KMS-11 (cell line): ENCODE measurements at regions not wholly inside any gene's neighbourhood (a gene's known extent, or its start where the extent isn't known, plus 50 kb on each side); places are given as distances from the start of the nearest gene placed in this dataset.
"Not testable (repeated sequence)": the region's sequence is repeated elsewhere in the genome, so short reads cannot be mapped to it uniquely, and the experiment has no call there.

Experiments
- H2AFZ ChIP-seq: fragments of 200-600 bp; sonication (generic); 2 replicates; pipeline ENCODE4 v1.6.1; 2016; ENCODE audit warnings: antibody characterized with exemption, mixed run types, low read depth
- H3K27ac ChIP-seq: fragments of 200-600 bp; sonication (generic); 2 replicates; pipeline ENCODE4 v1.6.1; 2016; ENCODE audit warnings: mild to moderate bottlenecking, mixed run types
- H3K27me3 ChIP-seq: fragments of 200-600 bp; sonication (generic); 2 replicates; pipeline ENCODE4 v1.6.1; 2017; ENCODE audit warnings: mild to moderate bottlenecking, low read depth, mixed run types, moderate library complexity; ENCODE audit not compliant: insufficient read depth
- H3K36me3 ChIP-seq: fragments of 200-600 bp; sonication (generic); 2 replicates; pipeline ENCODE4 v1.6.1; 2017; ENCODE audit warnings: mild to moderate bottlenecking, mixed run types; ENCODE audit not compliant: insufficient read depth
- H3K4me1 ChIP-seq: fragments of 200-600 bp; sonication (generic); 2 replicates; pipeline ENCODE4 v1.6.1; 2016; ENCODE audit warnings: mild to moderate bottlenecking, low read depth, mixed run types; ENCODE audit not compliant: poor library complexity, severe bottlenecking
- H3K4me2 ChIP-seq: fragments of 200-600 bp; sonication (generic); 2 replicates; pipeline ENCODE4 v1.7.0; 2016; ENCODE audit warnings: mild to moderate bottlenecking, mixed run types
- H3K4me3 ChIP-seq: fragments of 200-600 bp; sonication (generic); IDR thresholded peaks from 2 replicates; pipeline ENCODE4 v1.6.1; 2017; ENCODE audit warnings: low read depth, low read length, mixed read lengths; ENCODE audit not compliant: insufficient read depth
- H3K79me2 ChIP-seq: fragments of 200-600 bp; sonication (generic); 2 replicates; pipeline ENCODE4 v1.6.1; 2016; ENCODE audit warnings: low read depth, mixed run types; ENCODE audit not compliant: insufficient read depth
- H3K9ac ChIP-seq: fragments of 200-600 bp; sonication (generic); 2 replicates; pipeline ENCODE4 v1.6.1; 2016; ENCODE audit warnings: mild to moderate bottlenecking, mixed run types
- H4K20me1 ChIP-seq: fragments of 200-600 bp; sonication (generic); 2 replicates; pipeline ENCODE4 v1.6.1; 2016; ENCODE audit warnings: mild to moderate bottlenecking, mixed run types; ENCODE audit not compliant: insufficient read depth
- TF ChIP-seq, protein P1 (sequence below): fragments of 200-600 bp; sonication (generic); conservative IDR thresholded peaks from 2 replicates; pipeline ENCODE4 v1.6.1; 2017; ENCODE audit warnings: low read depth, mild to moderate bottlenecking, antibody characterized with exemption, low read length, moderate library complexity, mixed read lengths

DNA sequence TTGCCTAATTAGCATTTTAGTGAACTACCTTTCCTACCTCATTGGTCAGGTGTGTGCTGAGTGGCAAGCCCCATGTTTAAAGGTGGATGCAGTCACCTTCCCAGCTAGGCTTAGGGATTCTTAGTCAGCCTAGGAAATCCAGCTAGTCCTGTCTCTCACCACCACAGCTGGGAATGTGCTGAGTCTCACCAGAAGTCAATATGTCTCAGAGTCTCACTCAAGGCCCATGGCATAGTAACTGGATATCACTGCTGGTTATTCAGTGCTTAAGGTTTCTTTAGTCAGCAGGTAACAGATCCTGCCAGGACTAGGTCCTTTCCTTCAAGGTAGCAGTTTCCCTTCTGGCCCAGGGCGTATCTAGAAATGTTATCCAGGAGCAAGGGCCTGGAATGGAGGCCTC, 136.5 kb downstream of the COX18 start:
- Histone ChIP-seq H3K36me3 (no peaks in the 10 kb centered on the region), H3K9ac (no peak overlapping the region), H3K79me2 (no peaks in the 10 kb centered on the region), H3K4me3 (no peak overlapping the region), H3K27ac (no peak overlapping the region), H3K27me3 (no peaks in the 10 kb centered on the region), H2AFZ (no peak overlapping the region), H3K4me2 (no peak overlapping the region), H3K4me1 (no peaks in the 10 kb centered on the region), H4K20me1 (no peaks in the 10 kb centered on the region)
- TF ChIP-seq, protein P1, sequence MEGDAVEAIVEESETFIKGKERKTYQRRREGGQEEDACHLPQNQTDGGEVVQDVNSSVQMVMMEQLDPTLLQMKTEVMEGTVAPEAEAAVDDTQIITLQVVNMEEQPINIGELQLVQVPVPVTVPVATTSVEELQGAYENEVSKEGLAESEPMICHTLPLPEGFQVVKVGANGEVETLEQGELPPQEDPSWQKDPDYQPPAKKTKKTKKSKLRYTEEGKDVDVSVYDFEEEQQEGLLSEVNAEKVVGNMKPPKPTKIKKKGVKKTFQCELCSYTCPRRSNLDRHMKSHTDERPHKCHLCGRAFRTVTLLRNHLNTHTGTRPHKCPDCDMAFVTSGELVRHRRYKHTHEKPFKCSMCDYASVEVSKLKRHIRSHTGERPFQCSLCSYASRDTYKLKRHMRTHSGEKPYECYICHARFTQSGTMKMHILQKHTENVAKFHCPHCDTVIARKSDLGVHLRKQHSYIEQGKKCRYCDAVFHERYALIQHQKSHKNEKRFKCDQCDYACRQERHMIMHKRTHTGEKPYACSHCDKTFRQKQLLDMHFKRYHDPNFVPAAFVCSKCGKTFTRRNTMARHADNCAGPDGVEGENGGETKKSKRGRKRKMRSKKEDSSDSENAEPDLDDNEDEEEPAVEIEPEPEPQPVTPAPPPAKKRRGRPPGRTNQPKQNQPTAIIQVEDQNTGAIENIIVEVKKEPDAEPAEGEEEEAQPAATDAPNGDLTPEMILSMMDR: no peak

DNA sequence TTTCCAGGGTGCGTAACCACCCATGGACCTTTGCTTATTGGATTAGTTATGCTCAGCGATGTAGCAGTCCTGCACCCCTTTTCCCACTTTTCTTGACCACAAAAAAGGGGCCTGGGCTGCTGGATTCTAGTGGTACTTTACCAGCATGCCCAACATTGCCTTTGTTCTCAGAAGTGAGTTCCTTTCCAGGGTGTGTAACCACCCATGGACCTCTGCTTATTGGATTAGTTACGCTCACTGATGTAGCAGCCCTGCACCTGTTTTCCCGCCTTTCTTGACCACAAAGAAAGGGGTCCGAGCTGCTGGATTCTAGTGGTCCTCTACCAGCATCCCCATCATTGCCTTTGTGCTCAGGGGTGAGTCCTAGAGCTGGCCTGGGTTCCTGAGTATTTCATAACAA, 138.2 kb downstream of the COX18 start:
- TF ChIP-seq, protein P1: no peak
- Histone ChIP-seq H3K9ac (no peak overlapping the region), H3K4me3 (no peak overlapping the region), H3K36me3 (no peaks in the 10 kb centered on the region), H2AFZ (no peak overlapping the region), H3K27ac (no peak overlapping the region), H3K27me3 (no peaks in the 10 kb centered on the region), H4K20me1 (no peaks in the 10 kb centered on the region), H3K79me2 (no peaks in the 10 kb centered on the region), H3K4me1 (no peaks in the 10 kb centered on the region), H3K4me2 (no peak overlapping the region)

DNA sequence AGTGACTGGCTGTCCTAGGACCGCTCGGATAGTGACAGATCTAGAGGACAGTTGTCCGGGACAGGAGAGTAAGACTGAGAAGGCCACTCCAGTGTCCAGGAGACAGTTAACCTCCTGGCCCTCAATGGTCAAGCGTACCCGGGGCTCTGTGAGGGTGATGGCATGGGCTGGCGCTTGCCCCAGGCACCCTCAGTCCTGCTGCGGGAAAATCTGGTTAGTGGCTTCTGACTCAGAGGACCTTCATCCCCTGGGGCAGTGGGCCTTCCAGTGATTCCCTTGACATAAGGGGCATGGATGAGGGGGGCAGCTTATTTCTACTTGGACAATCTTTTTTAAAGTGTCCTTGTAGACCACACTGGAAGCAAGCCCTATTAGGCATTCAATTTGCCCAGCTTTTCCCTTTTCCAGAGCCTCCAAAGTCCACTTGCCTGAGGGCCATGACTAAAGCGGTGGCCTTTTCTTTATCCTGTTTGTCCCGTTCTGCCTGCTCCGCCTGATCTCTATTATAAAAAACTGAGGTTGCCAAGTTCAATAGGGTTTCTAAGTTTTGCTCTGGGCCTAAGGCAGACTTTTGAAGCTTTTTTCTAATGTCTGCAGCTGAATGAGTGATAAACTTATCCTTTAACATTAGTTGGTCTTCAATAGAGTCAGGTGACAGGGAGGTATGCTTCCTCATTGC, 139.8 kb downstream of the COX18 start:
- H3K36me3 ChIP-seq, H4K20me1 ChIP-seq, H3K27ac ChIP-seq, H3K79me2 ChIP-seq, H3K27me3 ChIP-seq, H3K4me1 ChIP-seq, H2AFZ ChIP-seq, H3K9ac ChIP-seq, H3K4me2 ChIP-seq, H3K4me3 ChIP-seq: not testable (repeated sequence)

DNA sequence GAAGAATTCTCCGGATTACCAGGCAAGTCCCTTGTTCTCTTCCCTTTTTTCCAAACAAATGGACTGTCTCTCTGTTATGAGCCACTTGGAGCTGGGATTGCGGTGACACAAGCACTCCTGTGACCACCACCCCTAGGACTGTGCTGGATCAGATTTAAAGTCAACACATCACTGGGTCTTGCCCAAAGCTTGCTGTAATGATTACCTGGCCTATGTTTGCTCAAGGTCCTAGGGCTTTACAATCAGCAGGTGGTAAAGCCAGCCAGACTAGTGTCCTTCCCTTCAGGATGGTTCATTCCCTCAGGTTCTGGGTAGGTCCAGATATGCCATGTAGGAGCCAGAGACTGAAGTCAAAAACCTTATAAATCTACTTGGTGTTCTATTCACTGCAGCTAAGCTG, 144.7 kb downstream of the COX18 start:
- no peak overlapping the region for H3K4me2 ChIP-seq
- no peak overlapping the region for H3K27ac ChIP-seq
- H3K79me2 ChIP-seq: no peaks in the 10 kb centered on the region
- H3K4me1 ChIP-seq: no peaks in the 10 kb centered on the region
- no peak overlapping the region for H3K9ac ChIP-seq
- H3K27me3 ChIP-seq: no peaks in the 10 kb centered on the region
- H3K36me3 ChIP-seq: no peaks in the 10 kb centered on the region
- TF ChIP-seq, protein P1: no peak
- no peak overlapping the region for H3K4me3 ChIP-seq
- no peaks in the 10 kb centered on the region for H4K20me1 ChIP-seq
- no peak overlapping the region for H2AFZ ChIP-seq

DNA sequence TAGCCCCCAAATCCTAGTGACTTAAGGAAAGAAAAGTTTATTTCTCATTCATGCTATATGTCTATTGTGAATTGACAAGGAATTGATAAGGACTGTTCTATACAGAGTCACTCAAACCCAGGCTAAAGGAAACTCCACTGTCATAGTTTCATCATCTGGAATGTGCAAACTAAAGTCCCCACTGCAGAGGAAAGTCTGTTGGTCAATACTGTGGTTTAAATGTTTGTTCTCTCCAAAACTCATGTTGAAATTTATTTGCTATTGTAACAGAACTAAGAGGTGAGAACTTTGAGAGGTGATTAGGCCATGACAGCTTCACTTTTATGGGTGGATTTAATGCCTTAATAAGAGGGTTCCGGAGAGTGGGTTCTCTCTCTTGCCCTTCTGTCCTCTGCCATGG, 149.6 kb downstream of the COX18 start:
- Histone ChIP-seq H3K9ac (no peak overlapping the region), H4K20me1 (no peaks in the 10 kb centered on the region), H3K4me2 (no peak overlapping the region), H3K27ac (no peak overlapping the region), H3K79me2 (no peaks in the 10 kb centered on the region), H3K36me3 (no peaks in the 10 kb centered on the region), H2AFZ (no peak overlapping the region), H3K4me3 (no peak overlapping the region), H3K27me3 (no peaks in the 10 kb centered on the region), H3K4me1 (no peaks in the 10 kb centered on the region)
- TF ChIP-seq, protein P1: no peak
